AG04450 (cell line): ENCODE measurements at regions not wholly inside any gene's neighbourhood (a gene's known extent, or its start where the extent isn't known, plus 50 kb on each side); places are given as distances from the start of the nearest gene placed in this dataset.

Experiments used
- CTCF ChIA-PET: fragments of 300-600, 350-600 bp; formaldehyde crosslinking; extraction: SDS; loops from one replicate; lab custom pipeline; 2022; ENCODE audit warnings: antibody characterized with exemption, inconsistent platforms; lab: Charles Lee
- POLR2A ChIA-PET: fragments of 350-600 bp; formaldehyde crosslinking; extraction: SDS; loops from one replicate; lab custom pipeline; 2021; ENCODE audit warnings: antibody characterized with exemption, inconsistent platforms; lab: Yijun Ruan, JAX
- DNase-seq: peaks from one replicate; pipeline ENCODE4 v3.0.0-alpha.2; 2011; ENCODE audit warnings: low read depth, low spot score
- H3K27ac ChIP-seq: one replicate; pipeline ENCODE4 v1.5.1; 2012; ENCODE audit warnings: low read depth, low read length, control low read depth
- H3K27me3 ChIP-seq: one replicate; pipeline ENCODE4 v1.6.0; 2012; ENCODE audit warnings: low read length; ENCODE audit not compliant: control insufficient read depth, insufficient read depth
- H3K4me3 ChIP-seq: 2 replicates; pipeline ENCODE4 v1.5.1; 2011; ENCODE audit warnings: mild to moderate bottlenecking, low read depth, low read length, control low read depth
- H3K9me3 ChIP-seq: 2 replicates; pipeline ENCODE4 v1.5.1; 2012; ENCODE audit warnings: low read length; ENCODE audit not compliant: control insufficient read depth, insufficient read depth
- CTCF ChIP-seq: IDR thresholded peaks from 2 replicates; pipeline ENCODE4 v1.5.1; 2011; ENCODE audit warnings: low read depth, low read length, control low read depth, inconsistent platforms

DNA sequence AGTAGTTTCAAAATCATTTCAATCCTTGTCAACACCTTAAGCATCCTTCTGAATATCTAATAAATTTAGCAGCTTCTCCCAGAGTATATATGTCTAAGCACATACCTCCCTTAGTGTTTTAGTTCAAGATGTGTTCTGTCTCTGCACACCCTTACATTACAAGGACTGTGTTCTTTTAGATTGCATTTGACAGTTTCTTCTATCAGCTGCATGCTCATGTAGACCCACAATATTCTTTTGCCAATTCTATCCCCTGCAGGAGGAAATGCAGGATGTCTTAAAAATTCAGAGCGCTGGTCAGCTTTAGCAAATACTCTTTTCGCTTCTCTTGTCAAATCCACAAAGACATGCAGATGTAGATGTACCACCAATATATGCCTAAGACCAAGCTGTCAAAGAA is 145.8 kb upstream of the SLC30A5 start:
- POLR2A ChIA-PET: no interaction called here
- Histone ChIP-seq H3K27me3 (peaks cover 10% of the 10 kb centered on the region), H3K27ac (no peak overlapping the region), H3K9me3 (no peaks in the 10 kb centered on the region), H3K4me3 (no peak overlapping the region)
- DNase-seq: no peak
- CTCF ChIA-PET: no interaction called here
- no peak for TF ChIP-seq CTCF

- no peaks in the 10 kb centered on the region for H3K9me3 ChIP-seq
- TF ChIP-seq CTCF: no peak
- POLR2A ChIA-PET: no interaction called here
- no peak overlapping the region for H3K4me3 ChIP-seq
- H3K27me3 ChIP-seq: peaks cover 13% of the 10 kb centered on the region
- DNase-seq: no peak
- CTCF ChIA-PET: no interaction called here
- H3K27ac ChIP-seq: no peak overlapping the region
These were observed 144.6 kb upstream of the SLC30A5 start for GRCh38 chr5:68949256-68949655.

GRCh38 chr5:68949711-68950110 is 144.1 kb upstream of the SLC30A5 start:
- CTCF ChIA-PET: no interaction called here
- no peak for TF ChIP-seq CTCF
- Histone ChIP-seq H3K27ac (no peak overlapping the region), H3K4me3 (no peak overlapping the region), H3K9me3 (no peaks in the 10 kb centered on the region), H3K27me3 (peaks cover 13% of the 10 kb centered on the region)
- POLR2A ChIA-PET: no interaction called here
- DNase-seq: no peak

DNA sequence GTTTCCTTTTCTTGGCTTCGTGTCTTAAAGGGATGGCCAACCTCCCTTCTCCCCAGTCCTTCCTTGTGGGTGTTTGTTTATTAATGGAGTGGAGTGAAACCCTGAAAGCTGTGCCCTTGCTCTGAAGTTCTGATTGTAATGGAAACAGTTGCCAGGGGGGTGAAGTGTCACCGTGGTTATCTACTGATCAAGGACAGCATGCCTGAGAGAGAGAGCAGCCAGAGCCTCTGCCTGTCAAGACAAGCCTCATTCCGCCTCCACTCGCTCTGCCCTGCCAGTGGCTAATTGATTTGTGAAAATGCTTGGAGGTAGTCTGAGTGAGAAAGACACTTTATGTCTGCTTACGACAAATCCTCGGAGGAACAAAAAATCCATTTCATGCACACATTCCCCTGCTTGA is 143.7 kb upstream of the SLC30A5 start:
- ChIA-PET POLR2A (no interaction called here), CTCF (no interaction called here)

DNA sequence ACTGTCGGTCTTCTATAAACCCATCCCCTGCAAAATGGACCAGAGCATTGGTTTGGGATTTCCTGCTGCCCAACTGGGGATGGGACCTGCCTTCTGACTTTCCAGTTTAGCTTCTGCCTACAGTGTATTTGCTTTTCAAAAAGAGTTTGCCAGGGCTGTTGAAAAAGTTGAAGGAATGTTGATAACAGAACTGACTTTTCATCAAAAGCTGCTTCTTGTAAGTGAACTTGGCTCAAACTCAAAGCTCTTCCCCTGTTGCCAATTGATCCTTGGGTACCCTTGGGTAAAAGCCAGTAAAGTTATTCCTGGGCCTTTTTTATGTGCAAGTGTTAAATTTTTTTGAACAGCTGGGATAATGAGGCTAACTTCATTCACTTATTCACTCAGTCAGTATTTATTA is 142.9 kb upstream of the SLC30A5 start:
- ChIA-PET POLR2A (no interaction called here), CTCF (no interaction called here)
- Histone ChIP-seq H3K4me3 (no peak overlapping the region), H3K27me3 (peaks cover 13% of the 10 kb centered on the region), H3K27ac (no peak overlapping the region), H3K9me3 (no peaks in the 10 kb centered on the region)
- TF ChIP-seq CTCF: no peak
- no peak for DNase-seq

More for the DNA sequence above, 143.7 kb upstream of the SLC30A5 start:
- H3K27ac ChIP-seq: no peak overlapping the region
- no peak for DNase-seq
- no peak overlapping the region for H3K4me3 ChIP-seq
- H3K27me3 ChIP-seq: peaks cover 13% of the 10 kb centered on the region
- no peak for TF ChIP-seq CTCF
- H3K9me3 ChIP-seq: no peaks in the 10 kb centered on the region
